HCT116 (cell line): ENCODE measurements at regions not wholly inside any gene's neighbourhood (a gene's known extent, or its start where the extent isn't known, plus 50 kb on each side); places are given as distances from the start of the nearest gene placed in this dataset.

Experiments
- ATAC-seq: fragments of 200-7000 bp; cut with Tn5 transposase; 2 replicates; pipeline ENCODE4 v1.9.1; 2020; ENCODE audit warnings: mild to moderate bottlenecking, moderate library complexity
- BruUV-seq: library from RNA; stranded (reverse); fragments of 400-500 nt; replicated peaks from 2 replicates; lab custom pipeline; 2021; lab: Mats Ljungman, UMichigan
- CTCF ChIA-PET: fragments of 300-600 bp; sonication (Branson Sonifier 250); formaldehyde crosslinking; loops from one replicate; lab custom pipeline; 2021; ENCODE audit warnings: antibody characterized with exemption; lab: Charles Lee
- POLR2A ChIA-PET: fragments of 300-600, 350-600 bp; sonication (Branson Sonifier 250); formaldehyde crosslinking; loops from one replicate; lab custom pipeline; 2021; ENCODE audit warnings: antibody characterized with exemption; lab: Charles Lee
- RAD21 ChIA-PET, 2 experiments: fragments of 300-600 bp; sonication (Branson Sonifier 250); formaldehyde crosslinking; loops; one replicate each; lab custom pipeline; 2023; ENCODE audit warnings: low total read pairs in 2 of 2; ENCODE audit not compliant: uncharacterized antibody in 2 of 2, unreplicated experiment in 2 of 2, low non-redundant PET in 1 of 2; lab: Charles Lee
- DNase-seq: peaks from one replicate; pipeline ENCODE4 v3.0.0-alpha.2; 2010; ENCODE audit warnings: low read depth, low spot score
- H2AFZ ChIP-seq: fragments of 200-600 bp; shearing (Covaris generic), sonication (generic); 2 replicates; pipeline ENCODE4 v1.6.1; 2017; ENCODE audit warnings: low read depth, mixed run types, mixed read lengths, antibody characterized with exemption, low read length; ENCODE audit not compliant: poor library complexity, severe bottlenecking
- H3K27ac ChIP-seq: 2 replicates; pipeline ENCODE4 v1.5.1; 2012; ENCODE audit warnings: low read depth, low read length
- H3K27me3 ChIP-seq: fragments of 200-600 bp; sonication (generic); 2 replicates; pipeline ENCODE4 v1.6.1; 2016; ENCODE audit warnings: mixed run types, low read length, mixed read lengths; ENCODE audit not compliant: insufficient read depth
- H3K36me3 ChIP-seq, 2 experiments: fragments of 200-500 bp in 1 of 2; fragments of 200-600 bp in 1 of 2; sonication (Bioruptor generic) in 1 of 2; sonication (generic) in 1 of 2; 2 replicates each; pipeline versions ENCODE4 v1.5.1 to v1.6.1; 2014 to 2016; ENCODE audit warnings: low read length in 2 of 2, inconsistent platforms in 1 of 2, mixed read lengths in 1 of 2, mixed run types in 1 of 2; ENCODE audit not compliant: insufficient read depth in 2 of 2, control insufficient read depth in 1 of 2
- H3K4me1 ChIP-seq, 2 experiments: fragments of 200-600 bp in 1 of 2; sonication (generic) in 1 of 2; 2 replicates each; pipeline versions ENCODE4 v1.5.1 to v1.6.1; 2012 to 2017; ENCODE audit warnings: low read length in 2 of 2, inconsistent platforms in 1 of 2, mild to moderate bottlenecking in 1 of 2, mixed read lengths in 1 of 2, mixed run types in 1 of 2, moderate library complexity in 1 of 2; ENCODE audit not compliant: insufficient read depth in 2 of 2, control insufficient read depth in 1 of 2
- H3K4me2 ChIP-seq: fragments of 200-600 bp; sonication (generic); 2 replicates; pipeline ENCODE4 v1.6.1; 2017; ENCODE audit warnings: mixed run types, low read length, mixed read lengths
- H3K4me3 ChIP-seq, 2 experiments: fragments of 200-600 bp in 1 of 2; sonication (generic) in 1 of 2; replicated peaks in 1 of 2; 2 replicates each; pipeline ENCODE4 v1.5.1; 2011 to 2016; ENCODE audit warnings: low read length in 2 of 2, control low read depth in 1 of 2, low read depth in 1 of 2, mild to moderate bottlenecking in 1 of 2, mixed read lengths in 1 of 2, mixed run types in 1 of 2
- H3K79me2 ChIP-seq: fragments of 200-600 bp; sonication (generic); 2 replicates; pipeline ENCODE4 v1.6.1; 2017; ENCODE audit warnings: mild to moderate bottlenecking, mixed run types, low read length, moderate library complexity, mixed read lengths; ENCODE audit not compliant: insufficient read depth
- H3K9ac ChIP-seq: fragments of 200-600 bp; sonication (generic); 2 replicates; pipeline ENCODE4 v1.6.1; 2016; ENCODE audit warnings: low read length, mixed read lengths
- H3K9me2 ChIP-seq: fragments of 200-600 bp; sonication (generic), shearing (Covaris generic); 2 replicates; pipeline ENCODE4 v1.6.1; 2017; ENCODE audit warnings: mixed run types, mild to moderate bottlenecking, moderate library complexity; ENCODE audit not compliant: insufficient read depth
- H3K9me3 ChIP-seq, 2 experiments: fragments of 200-500 bp in 1 of 2; fragments of 200-600 bp in 1 of 2; sonication (Bioruptor generic) in 1 of 2; sonication (generic) in 1 of 2; 2 replicates each; pipeline ENCODE4 v1.6.1; 2014 to 2017; ENCODE audit warnings: low read length in 2 of 2, mixed read lengths in 2 of 2, inconsistent platforms in 1 of 2, low read depth in 1 of 2, mild to moderate bottlenecking in 1 of 2, mixed run types in 1 of 2, moderate library complexity in 1 of 2; ENCODE audit not compliant: control insufficient read depth in 1 of 2, insufficient read depth in 1 of 2
- H4K20me1 ChIP-seq: fragments of 200-600 bp; sonication (generic), shearing (Covaris generic); 2 replicates; pipeline ENCODE4 v1.6.1; 2017; ENCODE audit warnings: mixed run types, mild to moderate bottlenecking, moderate library complexity; ENCODE audit not compliant: insufficient read depth
- ATF3 ChIP-seq: IDR thresholded peaks from 2 replicates; pipeline ENCODE4 v1.6.1; 2012
- CEBPB ChIP-seq: IDR thresholded peaks from 2 replicates; pipeline ENCODE4 v1.6.1; 2012; ENCODE audit warnings: low read depth
- EGR1 ChIP-seq: IDR thresholded peaks from 2 replicates; pipeline ENCODE4 v1.6.1; 2012; ENCODE audit warnings: low read depth
- FOSL1 ChIP-seq: IDR thresholded peaks from 2 replicates; pipeline ENCODE4 v1.6.1; 2012; ENCODE audit warnings: low read depth
- JUND ChIP-seq: IDR thresholded peaks from 2 replicates; pipeline ENCODE4 v1.6.1; 2012
- REST ChIP-seq: IDR thresholded peaks from 2 replicates; pipeline ENCODE4 v1.6.1; 2012; ENCODE audit warnings: low read depth
- SIN3A ChIP-seq: IDR thresholded peaks from 2 replicates; pipeline ENCODE4 v1.6.1; 2012; ENCODE audit warnings: low read depth
- ZNF274 ChIP-seq: fragments of 200-500 bp; sonication (Bioruptor generic); IDR thresholded peaks from 2 replicates; pipeline ENCODE4 v1.6.1; 2014; ENCODE audit warnings: mild to moderate bottlenecking, low read depth, low read length, inconsistent platforms
- intact Hi-C: fragments of 100-400 bp; cut with micrococcal nuclease; formaldehyde crosslinking; loops from 2 replicates; pipeline ENCODE4 v1.10.0; 2022

GRCh38 chr15:39409876-39410530, 170.9 kb upstream of the THBS1 start:
- Histone ChIP-seq H3K9me3 (no peaks in the 10 kb centered on the region), H3K79me2 (no peaks in the 10 kb centered on the region), H2AFZ (no peak overlapping the region), H3K27me3 (peaks cover 4% of the 10 kb centered on the region; the same call in 1 of the 2 replicates), H4K20me1 (no peaks in the 10 kb centered on the region), H3K36me3 (no peaks in the 10 kb centered on the region), H3K9me2 (no peaks in the 10 kb centered on the region), H3K4me2 (no peak overlapping the region), H3K9ac (no peak overlapping the region), H3K27ac (no peak overlapping the region), H3K4me1 (no peaks in the 10 kb centered on the region), H3K4me3 (no peak overlapping the region)
- RAD21 ChIA-PET = no interaction called here
- POLR2A ChIA-PET = no interaction called here
- DNase-seq (no peak), ATAC-seq (no peak)
- TF ChIP-seq FOSL1 = no peak
- no peak for TF ChIP-seq ZNF274
- CTCF ChIA-PET = no interaction called here
- intact Hi-C loops = no loop called here
- no TSS peak for BruUV-seq

- Histone ChIP-seq H3K9ac (no peak overlapping the region), H3K27me3 (peaks cover 4% of the 10 kb centered on the region; the same call in 1 of the 2 replicates), H3K36me3 (no peaks in the 10 kb centered on the region), H3K9me3 (0 out of 4 replicates have a peak, but pooled peaks cover 0 to 1% of the 10 kb centered on the region in 2 experiments), H3K4me3 (no peak overlapping the region), H3K4me2 (no peak overlapping the region), H3K4me1 (no peaks in the 10 kb centered on the region), H3K79me2 (no peaks in the 10 kb centered on the region), H2AFZ (no peak overlapping the region), H4K20me1 (no peaks in the 10 kb centered on the region), H3K27ac (no peak overlapping the region), H3K9me2 (no peaks in the 10 kb centered on the region)
- DNase-seq (no peak), ATAC-seq (no peak)
- no TSS peak for BruUV-seq
- intact Hi-C loops = no loop called here
- ChIA-PET RAD21 (no interaction called here), POLR2A (no interaction called here), CTCF (no interaction called here)
- TF ChIP-seq JUND = no peak
- no peak for TF ChIP-seq REST
- TF ChIP-seq CEBPB = no peak
- TF ChIP-seq ATF3 = no peak
- no peak for TF ChIP-seq EGR1
- no peak for TF ChIP-seq SIN3A
These were observed 169.5 kb upstream of the THBS1 start for GRCh38 chr15:39411102-39411989.
